HFFc6 (cell line): ENCODE measurements at regions not wholly inside any gene's neighbourhood (a gene's known extent, or its start where the extent isn't known, plus 50 kb on each side); places are given as distances from the start of the nearest gene placed in this dataset.

ENCODE experiments used
- DNase-seq: peaks from one replicate; pipeline ENCODE4 v3.0.0-alpha.2; 2018
- H3K27ac Mint-ChIP-seq: 2 replicates; pipeline ENCODE4 v1.8.0; 2020; ENCODE audit warnings: mild to moderate bottlenecking, mixed read lengths
- H3K27me3 Mint-ChIP-seq: 2 replicates; pipeline ENCODE4 v1.8.0; 2021; ENCODE audit warnings: mild to moderate bottlenecking, moderate library complexity, mixed read lengths; ENCODE audit not compliant: insufficient read depth
- H3K36me3 Mint-ChIP-seq: 2 replicates; pipeline ENCODE4 v1.8.0; 2021; ENCODE audit warnings: low read depth, mixed read lengths
- H3K4me1 Mint-ChIP-seq: 2 replicates; pipeline ENCODE4 v1.8.0; 2020; ENCODE audit warnings: low read depth, mixed read lengths
- H3K4me3 Mint-ChIP-seq: 2 replicates; pipeline ENCODE4 v1.8.0; 2020; ENCODE audit warnings: mild to moderate bottlenecking, moderate library complexity, mixed read lengths
- H3K9me3 Mint-ChIP-seq: 2 replicates; pipeline ENCODE4 v1.8.0; 2020; ENCODE audit warnings: mild to moderate bottlenecking, mixed read lengths
- TF ChIP-seq, protein P1 (sequence below): fragments of 200-600 bp; sonication (generic); IDR thresholded peaks from 2 replicates; pipeline ENCODE4 v1.5.0; 2021; ENCODE audit warnings: antibody characterized with exemption, mild to moderate bottlenecking

DNA sequence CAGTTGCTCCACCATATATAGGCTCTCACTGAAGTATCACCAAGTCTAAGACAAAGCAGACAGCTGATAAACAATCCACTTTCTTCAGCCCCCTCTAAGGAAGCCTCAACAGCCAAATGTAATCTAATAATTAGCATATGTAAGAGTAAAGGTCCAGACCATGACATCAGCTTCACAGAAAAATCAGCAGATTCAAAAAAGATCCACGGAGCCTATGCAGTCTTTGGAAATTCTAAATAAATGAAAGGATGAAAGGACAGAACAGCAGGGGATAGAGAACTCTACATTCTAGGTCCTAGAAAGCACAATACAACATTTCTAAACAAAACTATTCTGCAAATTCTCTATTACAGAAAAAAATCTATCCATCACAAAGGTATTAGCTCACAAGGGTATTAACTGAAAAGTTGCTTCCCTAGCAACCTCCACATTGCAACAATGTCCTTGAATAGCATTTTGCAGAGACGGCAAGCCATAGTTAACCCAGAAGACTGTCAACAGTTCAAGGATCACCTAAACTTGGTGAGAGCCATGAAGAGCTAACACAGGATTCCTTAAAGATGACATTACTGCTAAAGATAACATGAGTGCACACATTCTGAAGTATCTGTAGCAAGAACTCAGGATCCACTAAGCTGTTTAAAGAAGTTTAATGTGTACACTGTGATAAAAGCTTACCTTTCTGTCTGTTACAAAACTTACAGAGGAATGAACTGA is 74.3 kb downstream of the SIPA1L2 start:
- H3K4me1 Mint-ChIP-seq = no peaks in the 10 kb centered on the region
- no peak overlapping the region for H3K27ac Mint-ChIP-seq
- no peak overlapping the region for H3K4me3 Mint-ChIP-seq
- no peaks in the 10 kb centered on the region for H3K36me3 Mint-ChIP-seq
- DNase-seq = no peak
- H3K9me3 Mint-ChIP-seq = peaks cover 46% of the 10 kb centered on the region
- TF ChIP-seq, protein P1, sequence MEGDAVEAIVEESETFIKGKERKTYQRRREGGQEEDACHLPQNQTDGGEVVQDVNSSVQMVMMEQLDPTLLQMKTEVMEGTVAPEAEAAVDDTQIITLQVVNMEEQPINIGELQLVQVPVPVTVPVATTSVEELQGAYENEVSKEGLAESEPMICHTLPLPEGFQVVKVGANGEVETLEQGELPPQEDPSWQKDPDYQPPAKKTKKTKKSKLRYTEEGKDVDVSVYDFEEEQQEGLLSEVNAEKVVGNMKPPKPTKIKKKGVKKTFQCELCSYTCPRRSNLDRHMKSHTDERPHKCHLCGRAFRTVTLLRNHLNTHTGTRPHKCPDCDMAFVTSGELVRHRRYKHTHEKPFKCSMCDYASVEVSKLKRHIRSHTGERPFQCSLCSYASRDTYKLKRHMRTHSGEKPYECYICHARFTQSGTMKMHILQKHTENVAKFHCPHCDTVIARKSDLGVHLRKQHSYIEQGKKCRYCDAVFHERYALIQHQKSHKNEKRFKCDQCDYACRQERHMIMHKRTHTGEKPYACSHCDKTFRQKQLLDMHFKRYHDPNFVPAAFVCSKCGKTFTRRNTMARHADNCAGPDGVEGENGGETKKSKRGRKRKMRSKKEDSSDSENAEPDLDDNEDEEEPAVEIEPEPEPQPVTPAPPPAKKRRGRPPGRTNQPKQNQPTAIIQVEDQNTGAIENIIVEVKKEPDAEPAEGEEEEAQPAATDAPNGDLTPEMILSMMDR = no peak
- no peaks in the 10 kb centered on the region for H3K27me3 Mint-ChIP-seq

DNA sequence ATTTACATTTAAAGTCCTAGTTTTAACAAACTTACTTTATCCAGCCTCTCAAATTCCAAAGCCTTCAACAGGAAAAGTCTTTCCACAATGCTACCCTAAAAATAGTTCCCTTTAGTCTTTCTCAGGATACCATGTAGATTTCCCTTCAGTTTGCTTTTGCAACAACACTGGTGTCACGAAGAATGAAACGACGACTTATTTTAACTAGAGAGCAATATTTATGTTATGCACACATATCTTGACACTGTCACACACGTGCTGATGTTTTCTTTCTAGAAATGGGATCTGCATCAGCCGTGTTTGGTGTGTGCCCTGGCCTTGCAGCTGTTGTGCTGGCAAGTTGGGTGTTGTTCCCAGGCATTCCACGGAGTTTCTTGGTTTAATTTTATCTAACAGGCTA is 75.5 kb downstream of the SIPA1L2 start:
- H3K27ac Mint-ChIP-seq = no peak overlapping the region
- no peaks in the 10 kb centered on the region for H3K4me1 Mint-ChIP-seq
- no peaks in the 10 kb centered on the region; the same call in 1 of the 2 replicates for H3K27me3 Mint-ChIP-seq
- no peaks in the 10 kb centered on the region for H3K36me3 Mint-ChIP-seq
- peaks cover 54% of the 10 kb centered on the region for H3K9me3 Mint-ChIP-seq
- TF ChIP-seq, protein P1 = no peak
- DNase-seq = no peak
- no peak overlapping the region for H3K4me3 Mint-ChIP-seq

DNA sequence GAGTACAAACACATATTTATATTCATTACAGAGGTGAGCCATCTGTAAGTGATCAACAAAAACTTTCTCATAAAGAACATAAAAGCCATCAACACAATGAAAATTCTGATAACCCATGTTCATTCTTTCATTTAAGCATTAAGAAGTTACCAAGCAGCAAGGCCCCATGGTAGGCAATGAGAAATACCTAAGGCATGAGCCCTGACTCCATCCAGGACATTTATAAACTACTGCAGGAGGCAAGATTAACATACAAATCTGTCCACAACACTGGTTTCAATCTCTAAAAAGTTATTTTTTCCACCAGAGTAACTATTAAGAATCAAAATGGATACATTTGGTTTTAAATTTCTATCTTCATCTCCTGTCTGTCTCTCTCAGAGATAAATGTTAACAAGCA is 76.1 kb downstream of the SIPA1L2 start:
- TF ChIP-seq, protein P1 = no peak
- no peaks in the 10 kb centered on the region for H3K4me1 Mint-ChIP-seq
- peaks cover 59% of the 10 kb centered on the region for H3K9me3 Mint-ChIP-seq
- H3K27me3 Mint-ChIP-seq = no peaks in the 10 kb centered on the region; the same call in 1 of the 2 replicates
- H3K36me3 Mint-ChIP-seq = no peaks in the 10 kb centered on the region
- H3K4me3 Mint-ChIP-seq = no peak overlapping the region
- DNase-seq = no peak
- H3K27ac Mint-ChIP-seq = no peak overlapping the region

DNA sequence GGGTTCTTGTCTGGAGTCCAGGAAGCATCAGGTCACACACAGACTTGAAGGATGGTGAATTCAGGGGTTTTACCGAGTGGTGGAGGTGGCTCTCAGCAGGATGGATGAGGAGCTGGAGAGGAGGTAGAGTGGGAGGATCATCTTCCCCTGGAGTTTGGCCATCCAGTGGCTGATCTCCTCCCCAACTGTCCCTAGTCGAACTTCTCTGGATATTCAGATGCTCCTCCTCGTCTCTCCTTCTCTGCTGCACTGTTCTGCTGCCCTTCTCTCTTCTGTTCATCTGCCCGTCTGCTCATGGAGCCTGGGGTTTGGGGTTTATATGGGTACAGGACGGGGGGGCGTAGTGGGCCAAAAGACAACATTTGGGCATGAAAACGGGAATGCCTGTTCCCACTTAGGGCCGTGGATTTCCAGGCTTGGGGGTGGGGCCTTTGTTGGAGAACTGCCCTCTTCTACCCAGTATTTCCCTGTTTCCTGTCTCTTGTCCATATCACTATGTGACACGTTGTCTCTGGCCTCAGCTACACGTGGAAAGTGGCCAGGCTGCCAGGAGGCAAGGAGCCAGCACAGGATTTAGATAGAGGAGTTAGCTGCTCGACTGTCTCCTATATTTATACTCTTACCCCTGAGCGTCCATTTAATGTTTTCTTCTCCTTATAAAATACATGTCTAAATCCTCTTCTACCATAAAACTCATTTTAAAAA is 76.7 kb downstream of the SIPA1L2 start:
- Mint-ChIP-seq H3K9me3 (peaks cover 65% of the 10 kb centered on the region), H3K4me1 (no peaks in the 10 kb centered on the region), H3K27ac (no peak overlapping the region), H3K27me3 (no peaks in the 10 kb centered on the region; the same call in none of the 2 replicates), H3K4me3 (no peak overlapping the region), H3K36me3 (no peaks in the 10 kb centered on the region)
- no peak for DNase-seq
- TF ChIP-seq, protein P1 = no peak

GRCh38 chr1:232551386-232551785 is 78.5 kb downstream of the SIPA1L2 start:
- H3K4me3 Mint-ChIP-seq = no peak overlapping the region
- H3K4me1 Mint-ChIP-seq = no peaks in the 10 kb centered on the region

More at GRCh38 chr1:232551386-232551785, 78.5 kb downstream of the SIPA1L2 start:
- Mint-ChIP-seq H3K27me3 (no peaks in the 10 kb centered on the region; the same call in none of the 2 replicates), H3K9me3 (peaks cover 68% of the 10 kb centered on the region), H3K36me3 (no peaks in the 10 kb centered on the region), H3K27ac (no peak overlapping the region)
- TF ChIP-seq, protein P1 = no peak
- DNase-seq = no peak
